ENCODE measurements at regions not wholly inside any gene's neighbourhood (a gene's known extent, or its start where the extent isn't known, plus 50 kb on each side); places are given as distances from the start of the nearest gene placed in this dataset.

- no peak for TF ChIP-seq CTCF (IDR thresholded peaks at IDR 0.05; ENCODE audit: low read length)
- TF ChIP-seq EZH2phosphoT487 (IDR thresholded peaks at IDR 0.05; ENCODE audit: low read length): no peak
- TF ChIP-seq EZH2 (optimal IDR thresholded peaks at IDR 0.05; ENCODE audit: low read depth, low read length): no peak
Measured at GRCh38 chr7:9097565-9098060, 664.2 kb downstream of the NXPH1 start.

Measured in MM.1S (cell line).